Spinal cord (tissue), 9 donors: ENCODE measurements at regions not wholly inside any gene's neighbourhood (a gene's known extent, or its start where the extent isn't known, plus 50 kb on each side); places are given as distances from the start of the nearest gene placed in this dataset.
A peak's percentile ranks its signal among the peaks of the same experiment; 100 is the strongest.

Source experiments
- DNase-seq, 6 donors: peaks; one replicate each; pipeline versions ENCODE4 v3.0.0 to v3.0.0-alpha.2; 2013 to 2015; ENCODE audit warnings: low spot score in 6 of 6, low read depth in 4 of 6
- H3K27ac ChIP-seq: one replicate; pipeline ENCODE4 v1.5.1; 2013; ENCODE audit warnings: low read depth, low read length, control low read depth
- H3K27me3 ChIP-seq: one replicate; pipeline ENCODE4 v1.6.1; 2013; ENCODE audit warnings: low read length; ENCODE audit not compliant: control insufficient read depth, insufficient read depth
- H3K36me3 ChIP-seq: one replicate; pipeline ENCODE4 v1.6.1; 2013; ENCODE audit warnings: low read length; ENCODE audit not compliant: control insufficient read depth, insufficient read depth
- H3K4me1 ChIP-seq: one replicate; pipeline ENCODE4 v1.6.1; 2013; ENCODE audit warnings: low read length; ENCODE audit not compliant: control insufficient read depth, insufficient read depth
- H3K4me3 ChIP-seq: one replicate; pipeline ENCODE4 v1.5.1; 2013; ENCODE audit warnings: low read depth, low read length, control low read depth
- H3K9me3 ChIP-seq: one replicate; pipeline ENCODE4 v1.6.1; 2013; ENCODE audit warnings: low read length; ENCODE audit not compliant: control insufficient read depth, insufficient read depth
- WGBS: methylation state at CpG from one replicate; pipeline ENCODE4 v1.1.5; 2013; ENCODE audit warnings: missing lambda C conversion rate; ENCODE audit not compliant: insufficient coverage; 5-methylcytosine and 5-hydroxymethylcytosine counted together
- donor health status: healthy.

GRCh38 chr21:15221799-15222386, 157.1 kb upstream of the NRIP1 start:
- no peak for DNase-seq
- no peaks in the 10 kb centered on the region for H3K4me1 ChIP-seq
- no peak overlapping the region for H3K27ac ChIP-seq
- H3K9me3 ChIP-seq, result no peaks in the 10 kb centered on the region
- H3K27me3 ChIP-seq, result no peaks in the 10 kb centered on the region
- H3K36me3 ChIP-seq, result no peaks in the 10 kb centered on the region
- H3K4me3 ChIP-seq, result no peak overlapping the region

GRCh38 chr21:15222707-15223106, 157.9 kb upstream of the NRIP1 start:
- Histone ChIP-seq H3K4me3 (no peak overlapping the region), H3K27ac (no peak overlapping the region), H3K9me3 (no peaks in the 10 kb centered on the region), H3K4me1 (no peaks in the 10 kb centered on the region), H3K27me3 (no peaks in the 10 kb centered on the region), H3K36me3 (no peaks in the 10 kb centered on the region)
- DNase-seq, result no peak
- no CpG with 5 or more reads among the region's 3 CpGs for WGBS

- Histone ChIP-seq H3K27ac (no peak overlapping the region), H3K27me3 (no peaks in the 10 kb centered on the region), H3K4me3 (no peak overlapping the region), H3K9me3 (no peaks in the 10 kb centered on the region), H3K4me1 (no peaks in the 10 kb centered on the region), H3K36me3 (no peaks in the 10 kb centered on the region)
- WGBS, result 95% methylated on average over 4 of the region's 6 CpGs
- no peak for DNase-seq
Measured at GRCh38 chr21:15224346-15225086, 159.7 kb upstream of the NRIP1 start.

GRCh38 chr21:15227919-15228318, 163.1 kb upstream of the NRIP1 start:
- Histone ChIP-seq H3K4me3 (no peak overlapping the region), H3K9me3 (no peaks in the 10 kb centered on the region), H3K27me3 (no peaks in the 10 kb centered on the region), H3K27ac (no peak overlapping the region), H3K4me1 (no peaks in the 10 kb centered on the region), H3K36me3 (no peaks in the 10 kb centered on the region)
- no peak for DNase-seq
- no CpG with 5 or more reads among the region's 3 CpGs for WGBS

GRCh38 chr21:15229390-15229789, 164.6 kb upstream of the NRIP1 start:
- WGBS, result no CpG with 5 or more reads among the region's 4 CpGs
- no peak for DNase-seq
- Histone ChIP-seq H3K4me3 (no peak overlapping the region), H3K27ac (no peak overlapping the region), H3K36me3 (no peaks in the 10 kb centered on the region), H3K4me1 (no peaks in the 10 kb centered on the region), H3K27me3 (no peaks in the 10 kb centered on the region), H3K9me3 (no peaks in the 10 kb centered on the region)

GRCh38 chr21:15233611-15234010, 168.8 kb upstream of the NRIP1 start:
- no peaks in the 10 kb centered on the region for H3K27me3 ChIP-seq
- H3K4me3 ChIP-seq, result no peak overlapping the region
- no CpG with 5 or more reads among the region's 1 CpG for WGBS
- no peak for DNase-seq
- no peaks in the 10 kb centered on the region for H3K36me3 ChIP-seq
- no peaks in the 10 kb centered on the region for H3K9me3 ChIP-seq
- no peaks in the 10 kb centered on the region for H3K4me1 ChIP-seq
- no peak overlapping the region for H3K27ac ChIP-seq

GRCh38 chr21:15236111-15236510, 171.3 kb upstream of the NRIP1 start:
- no peaks in the 10 kb centered on the region for H3K9me3 ChIP-seq
- WGBS, result no CpG with 5 or more reads among the region's 2 CpGs
- no peak for DNase-seq
- no peak overlapping the region for H3K4me3 ChIP-seq
- no peak overlapping the region for H3K27ac ChIP-seq
- H3K27me3 ChIP-seq, result no peaks in the 10 kb centered on the region
- no peaks in the 10 kb centered on the region for H3K4me1 ChIP-seq
- H3K36me3 ChIP-seq, result no peaks in the 10 kb centered on the region

- 100% methylated on average over 1 of the region's 2 CpGs for WGBS
- Histone ChIP-seq H3K9me3 (no peaks in the 10 kb centered on the region), H3K27ac (no peak overlapping the region), H3K27me3 (no peaks in the 10 kb centered on the region), H3K4me1 (no peaks in the 10 kb centered on the region), H3K36me3 (no peaks in the 10 kb centered on the region), H3K4me3 (no peak overlapping the region)
- DNase-seq, result peak in 1 of 6 donors; percentile 21
Measured at GRCh38 chr21:15240848-15241247, 176.0 kb upstream of the NRIP1 start.

GRCh38 chr21:15241997-15242736, 177.4 kb upstream of the NRIP1 start:
- H3K36me3 ChIP-seq, result no peaks in the 10 kb centered on the region
- DNase-seq, result no peak
- no peak overlapping the region for H3K27ac ChIP-seq
- no peaks in the 10 kb centered on the region for H3K9me3 ChIP-seq
- no peaks in the 10 kb centered on the region for H3K4me1 ChIP-seq
- H3K27me3 ChIP-seq, result no peaks in the 10 kb centered on the region
- no peak overlapping the region for H3K4me3 ChIP-seq
- 50% methylated on average over 2 of the region's 2 CpGs for WGBS

- Histone ChIP-seq H3K4me1 (no peaks in the 10 kb centered on the region), H3K9me3 (no peaks in the 10 kb centered on the region), H3K27ac (no peak overlapping the region), H3K4me3 (no peak overlapping the region), H3K27me3 (no peaks in the 10 kb centered on the region), H3K36me3 (no peaks in the 10 kb centered on the region)
- DNase-seq, result no peak
Measured at GRCh38 chr21:15242906-15243305, 178.1 kb upstream of the NRIP1 start.
